CD4-positive, alpha-beta T cell treated with Interleukin-21 for 1 hour (primary cell): ENCODE measurements at regions not wholly inside any gene's neighbourhood (a gene's known extent, or its start where the extent isn't known, plus 50 kb on each side); places are given as distances from the start of the nearest gene placed in this dataset.

Experiments
- DNase-seq: peaks from one replicate; pipeline ENCODE4 v3.0.0-alpha.2; 2020

DNA sequence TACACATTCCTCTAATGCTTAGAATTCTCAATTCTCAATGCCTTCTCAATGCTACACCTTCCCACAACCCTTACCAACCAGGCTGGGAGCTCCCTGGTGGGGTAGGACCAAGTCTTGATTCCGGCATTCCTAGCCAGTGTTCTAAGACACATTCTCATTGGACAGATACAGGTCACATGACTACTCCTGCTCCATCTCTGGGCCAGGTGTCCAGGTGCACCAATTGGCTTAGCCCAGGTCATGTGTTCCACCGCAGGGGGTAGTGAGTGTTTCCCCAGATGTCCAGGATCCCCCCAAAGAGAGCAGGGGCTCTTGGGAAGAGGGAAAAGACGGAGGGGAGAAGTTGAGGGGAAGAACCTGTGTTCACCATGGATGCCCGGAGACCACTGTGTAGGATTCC lies 58.7 kb upstream of the MLN start:
- DNase-seq, result no peak

GRCh38 chr6:33861722-33862121 lies 57.9 kb upstream of the MLN start:
- no peak for DNase-seq

DNA sequence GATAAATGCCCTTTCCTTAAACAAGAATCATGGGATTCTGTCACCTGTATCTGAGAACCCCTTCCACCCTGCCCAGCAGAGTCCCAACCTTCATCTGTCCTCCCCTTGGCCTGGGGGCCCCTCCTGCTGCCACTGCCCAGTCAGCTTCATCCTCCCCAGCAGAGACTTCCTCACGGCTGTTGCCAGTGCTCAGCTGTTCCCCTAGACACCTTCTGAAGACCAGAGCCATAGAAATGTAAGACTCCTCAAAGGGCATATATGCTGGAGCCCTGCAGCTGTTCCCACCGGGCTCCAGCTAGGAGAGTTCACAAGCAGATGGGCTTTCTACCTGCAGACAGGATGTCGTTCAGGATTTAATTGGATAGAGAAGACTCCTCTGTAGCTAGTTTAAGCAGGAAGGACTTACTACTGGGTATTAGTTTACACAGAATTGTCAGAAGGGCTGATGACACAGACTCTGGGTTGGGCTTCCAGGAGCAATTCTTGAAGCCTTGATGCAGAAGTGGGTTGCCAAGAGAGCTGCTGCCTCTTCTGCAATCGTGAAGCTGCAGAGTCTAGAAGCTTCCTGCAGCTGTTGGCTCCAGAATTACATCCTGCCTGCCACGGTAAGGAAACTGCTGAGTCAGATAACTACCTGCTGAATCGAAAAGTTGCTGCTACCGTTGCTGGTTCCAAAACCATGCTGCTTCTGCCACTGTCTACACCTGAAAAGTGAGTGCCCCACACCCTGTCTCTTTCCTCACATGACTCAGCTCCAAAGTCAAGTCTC lies 57.1 kb upstream of the MLN start:
- peak; percentile 38 for DNase-seq

GRCh38 chr6:33860006-33860405 lies 56.2 kb upstream of the MLN start:
- DNase-seq, result no peak

DNA sequence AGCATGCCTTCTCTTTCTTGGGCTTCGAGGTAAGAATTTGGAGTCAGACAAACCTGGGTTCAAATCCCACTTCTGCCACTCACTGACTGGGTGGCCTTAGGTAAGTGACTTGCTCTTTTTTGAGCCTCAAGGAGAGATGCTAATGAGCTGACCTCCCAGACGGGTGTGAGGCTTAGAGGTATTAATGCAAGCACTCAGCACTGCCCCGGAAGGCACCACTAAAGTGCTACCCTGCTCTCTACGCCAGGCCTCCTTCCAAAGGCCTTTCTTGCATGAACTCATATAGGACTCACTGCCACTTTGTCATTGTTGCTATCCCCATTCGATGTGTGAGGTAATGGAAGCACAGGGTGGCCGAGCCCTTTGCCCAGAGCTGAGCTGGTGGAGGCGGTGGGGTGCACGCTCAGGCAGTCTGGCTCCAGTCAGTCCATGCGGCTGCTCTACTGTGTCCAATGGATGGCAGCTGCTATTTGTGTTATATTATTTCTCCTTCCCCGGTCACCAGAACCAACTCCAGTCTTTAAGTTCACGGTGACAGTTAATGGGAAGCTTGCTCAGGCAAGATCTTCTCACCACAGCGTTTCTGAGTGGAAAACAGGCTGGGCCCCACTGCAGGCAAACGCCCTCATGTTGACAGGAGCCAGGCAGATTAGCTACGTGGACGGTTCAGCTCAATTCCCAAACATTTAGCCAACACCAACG lies 55.2 kb upstream of the MLN start:
- no peak for DNase-seq

DNA sequence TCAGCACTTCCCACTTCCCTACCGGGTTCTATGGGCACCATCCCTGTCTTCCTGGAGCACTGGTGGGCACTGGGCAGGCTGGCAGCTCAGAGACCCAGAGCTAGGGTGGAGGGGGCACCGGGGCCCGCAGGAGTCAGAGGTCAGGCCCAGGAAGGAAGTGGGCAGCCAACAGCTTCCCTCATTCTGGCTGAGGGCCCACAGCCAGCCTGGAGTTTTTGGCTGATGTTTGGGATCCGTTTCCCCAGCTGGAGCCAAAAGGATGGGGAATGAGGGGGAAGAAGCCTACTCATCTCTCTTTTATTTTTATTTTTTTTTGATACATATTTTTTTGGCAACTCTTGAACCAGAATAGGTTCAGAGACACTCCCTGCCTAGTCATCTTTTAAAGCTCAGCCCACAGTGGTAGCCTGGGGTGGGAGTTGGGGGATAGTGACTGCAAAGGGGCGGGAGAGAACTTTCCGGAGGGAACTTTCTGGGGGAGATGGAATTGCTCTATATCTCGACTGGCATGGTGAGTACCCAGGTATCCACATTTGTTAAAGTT lies 54.2 kb upstream of the MLN start:
- no peak for DNase-seq

DNA sequence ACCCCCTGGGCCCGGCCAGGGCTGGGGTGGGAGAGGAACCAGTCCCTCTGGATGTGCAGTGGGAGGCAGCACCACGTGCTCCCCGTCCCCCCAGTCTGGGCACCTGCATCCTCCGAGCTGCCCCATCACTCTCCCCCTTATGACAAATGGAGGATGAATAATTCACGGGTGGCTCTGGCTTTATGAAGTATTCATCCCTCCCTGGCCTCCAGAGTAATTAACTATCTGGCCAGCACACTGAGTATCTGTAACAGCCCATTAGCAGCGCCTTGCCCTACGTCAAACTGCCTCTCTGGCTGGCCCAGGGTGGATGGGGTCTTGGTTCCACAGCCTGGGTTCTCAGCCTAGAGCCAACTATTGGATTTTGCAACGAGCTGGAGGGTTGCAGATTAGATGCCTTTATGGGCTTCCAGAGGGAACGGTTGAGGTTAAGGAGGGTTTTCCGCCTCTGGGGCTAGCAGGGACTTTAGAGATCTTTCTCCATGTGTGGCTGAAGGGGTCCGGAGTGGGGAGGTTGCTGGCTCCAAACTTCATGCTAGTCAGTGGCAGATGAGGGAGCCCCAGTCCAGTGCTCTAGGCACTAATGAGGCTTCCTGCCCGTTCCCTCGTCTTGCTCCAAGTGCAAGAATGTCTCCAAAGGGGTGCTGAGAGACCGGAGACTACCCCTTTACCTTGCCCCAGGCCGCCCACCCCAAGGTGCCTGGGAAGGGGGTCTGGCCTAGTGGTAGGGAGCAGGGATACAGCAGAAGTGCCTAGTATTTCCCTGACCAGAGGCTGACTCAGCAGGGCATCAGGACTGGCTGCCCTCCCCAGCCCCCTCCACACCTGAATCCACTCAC lies 53.5 kb upstream of the MLN start:
- no peak for DNase-seq

DNA sequence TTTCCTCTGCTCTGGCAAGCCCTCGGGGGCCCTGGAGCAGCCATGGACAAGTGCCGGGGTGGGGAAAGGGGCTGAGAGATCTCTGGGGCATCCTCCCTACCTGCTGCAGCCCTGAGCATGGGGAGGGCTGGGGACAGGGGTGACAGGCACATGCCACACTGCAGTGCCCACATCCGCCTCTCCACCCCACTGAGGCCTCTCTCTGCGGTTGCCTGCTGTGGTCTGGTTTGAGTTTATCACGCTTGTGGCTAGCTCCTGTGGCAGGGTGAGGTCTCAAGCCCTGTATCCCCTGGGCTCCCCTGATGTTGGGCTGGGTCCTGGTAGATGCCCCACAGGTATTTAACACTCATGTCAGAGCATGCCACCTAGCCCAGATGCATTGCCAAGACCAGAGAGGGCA lies 52.9 kb upstream of the MLN start:
- DNase-seq, result peak; percentile 81

GRCh38 chr6:33856031-33856590 lies 52.3 kb upstream of the MLN start:
- DNase-seq, result no peak

DNA sequence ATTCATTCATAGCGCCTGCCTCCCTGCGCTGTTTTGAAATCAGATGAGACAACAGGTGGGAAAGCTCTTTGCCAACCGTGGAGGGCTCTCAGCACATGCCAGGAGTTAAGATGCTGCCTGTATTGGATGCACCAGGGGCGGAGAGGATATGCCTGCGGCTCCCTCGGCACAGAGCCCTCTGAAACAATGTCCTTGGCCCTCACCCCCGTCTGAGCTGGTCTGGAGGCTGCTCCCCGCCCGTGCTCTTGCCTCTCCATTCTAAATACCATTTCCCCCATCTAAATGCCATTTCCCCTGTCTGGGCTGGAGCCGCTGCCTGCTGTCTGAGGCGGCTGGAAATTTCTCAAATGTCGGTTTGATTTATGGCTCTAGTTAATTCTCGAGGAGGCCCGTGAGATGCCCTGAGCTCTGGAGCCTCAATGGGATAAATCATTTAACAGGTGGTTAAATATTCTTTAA lies 50.8 kb upstream of the MLN start:
- no peak for DNase-seq

DNA sequence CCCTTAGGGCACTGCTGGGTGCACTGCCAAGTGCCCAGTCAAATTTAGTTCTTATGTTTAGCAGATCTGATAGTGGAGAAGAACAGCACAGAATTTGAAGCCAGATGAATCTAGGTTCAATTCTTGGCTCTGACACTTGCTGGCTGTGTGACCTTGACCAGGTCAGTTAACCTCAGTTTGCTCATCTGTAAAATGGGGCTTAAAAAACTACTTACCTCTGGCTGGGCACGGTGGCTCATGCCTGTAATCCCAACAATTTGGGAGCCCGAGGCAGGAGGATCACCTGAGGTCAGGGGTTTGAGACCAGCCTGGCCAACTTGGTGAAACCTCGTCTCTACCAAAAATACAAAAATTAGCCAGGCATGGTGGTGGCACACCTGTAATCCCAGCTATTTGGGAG lies 49.9 kb upstream of the MLN start:
- DNase-seq, result no peak
